ENCODE measurements at regions not wholly inside any gene's neighbourhood (a gene's known extent, or its start where the extent isn't known, plus 50 kb on each side); places are given as distances from the start of the nearest gene placed in this dataset.

DNA sequence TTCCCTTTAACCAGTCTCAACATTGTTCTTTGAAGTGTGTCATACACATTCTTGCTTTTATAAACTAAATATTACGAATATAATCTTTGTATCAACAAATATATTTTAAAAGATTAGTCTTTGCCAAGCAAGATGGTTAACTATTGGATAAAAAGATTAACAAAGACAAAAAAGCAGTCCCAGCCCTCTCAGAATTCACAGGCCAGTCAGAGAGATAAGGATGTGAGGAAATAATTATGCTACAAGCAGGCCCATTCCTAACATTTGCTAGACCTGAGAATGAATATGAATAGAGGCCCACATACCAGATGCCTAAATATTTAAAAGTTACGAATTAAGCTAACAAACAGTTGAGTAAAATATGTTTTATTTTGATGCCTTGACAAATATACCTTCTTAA, 457.7 kb downstream of the CETN3 start:
- TF ChIP-seq, protein P1, sequence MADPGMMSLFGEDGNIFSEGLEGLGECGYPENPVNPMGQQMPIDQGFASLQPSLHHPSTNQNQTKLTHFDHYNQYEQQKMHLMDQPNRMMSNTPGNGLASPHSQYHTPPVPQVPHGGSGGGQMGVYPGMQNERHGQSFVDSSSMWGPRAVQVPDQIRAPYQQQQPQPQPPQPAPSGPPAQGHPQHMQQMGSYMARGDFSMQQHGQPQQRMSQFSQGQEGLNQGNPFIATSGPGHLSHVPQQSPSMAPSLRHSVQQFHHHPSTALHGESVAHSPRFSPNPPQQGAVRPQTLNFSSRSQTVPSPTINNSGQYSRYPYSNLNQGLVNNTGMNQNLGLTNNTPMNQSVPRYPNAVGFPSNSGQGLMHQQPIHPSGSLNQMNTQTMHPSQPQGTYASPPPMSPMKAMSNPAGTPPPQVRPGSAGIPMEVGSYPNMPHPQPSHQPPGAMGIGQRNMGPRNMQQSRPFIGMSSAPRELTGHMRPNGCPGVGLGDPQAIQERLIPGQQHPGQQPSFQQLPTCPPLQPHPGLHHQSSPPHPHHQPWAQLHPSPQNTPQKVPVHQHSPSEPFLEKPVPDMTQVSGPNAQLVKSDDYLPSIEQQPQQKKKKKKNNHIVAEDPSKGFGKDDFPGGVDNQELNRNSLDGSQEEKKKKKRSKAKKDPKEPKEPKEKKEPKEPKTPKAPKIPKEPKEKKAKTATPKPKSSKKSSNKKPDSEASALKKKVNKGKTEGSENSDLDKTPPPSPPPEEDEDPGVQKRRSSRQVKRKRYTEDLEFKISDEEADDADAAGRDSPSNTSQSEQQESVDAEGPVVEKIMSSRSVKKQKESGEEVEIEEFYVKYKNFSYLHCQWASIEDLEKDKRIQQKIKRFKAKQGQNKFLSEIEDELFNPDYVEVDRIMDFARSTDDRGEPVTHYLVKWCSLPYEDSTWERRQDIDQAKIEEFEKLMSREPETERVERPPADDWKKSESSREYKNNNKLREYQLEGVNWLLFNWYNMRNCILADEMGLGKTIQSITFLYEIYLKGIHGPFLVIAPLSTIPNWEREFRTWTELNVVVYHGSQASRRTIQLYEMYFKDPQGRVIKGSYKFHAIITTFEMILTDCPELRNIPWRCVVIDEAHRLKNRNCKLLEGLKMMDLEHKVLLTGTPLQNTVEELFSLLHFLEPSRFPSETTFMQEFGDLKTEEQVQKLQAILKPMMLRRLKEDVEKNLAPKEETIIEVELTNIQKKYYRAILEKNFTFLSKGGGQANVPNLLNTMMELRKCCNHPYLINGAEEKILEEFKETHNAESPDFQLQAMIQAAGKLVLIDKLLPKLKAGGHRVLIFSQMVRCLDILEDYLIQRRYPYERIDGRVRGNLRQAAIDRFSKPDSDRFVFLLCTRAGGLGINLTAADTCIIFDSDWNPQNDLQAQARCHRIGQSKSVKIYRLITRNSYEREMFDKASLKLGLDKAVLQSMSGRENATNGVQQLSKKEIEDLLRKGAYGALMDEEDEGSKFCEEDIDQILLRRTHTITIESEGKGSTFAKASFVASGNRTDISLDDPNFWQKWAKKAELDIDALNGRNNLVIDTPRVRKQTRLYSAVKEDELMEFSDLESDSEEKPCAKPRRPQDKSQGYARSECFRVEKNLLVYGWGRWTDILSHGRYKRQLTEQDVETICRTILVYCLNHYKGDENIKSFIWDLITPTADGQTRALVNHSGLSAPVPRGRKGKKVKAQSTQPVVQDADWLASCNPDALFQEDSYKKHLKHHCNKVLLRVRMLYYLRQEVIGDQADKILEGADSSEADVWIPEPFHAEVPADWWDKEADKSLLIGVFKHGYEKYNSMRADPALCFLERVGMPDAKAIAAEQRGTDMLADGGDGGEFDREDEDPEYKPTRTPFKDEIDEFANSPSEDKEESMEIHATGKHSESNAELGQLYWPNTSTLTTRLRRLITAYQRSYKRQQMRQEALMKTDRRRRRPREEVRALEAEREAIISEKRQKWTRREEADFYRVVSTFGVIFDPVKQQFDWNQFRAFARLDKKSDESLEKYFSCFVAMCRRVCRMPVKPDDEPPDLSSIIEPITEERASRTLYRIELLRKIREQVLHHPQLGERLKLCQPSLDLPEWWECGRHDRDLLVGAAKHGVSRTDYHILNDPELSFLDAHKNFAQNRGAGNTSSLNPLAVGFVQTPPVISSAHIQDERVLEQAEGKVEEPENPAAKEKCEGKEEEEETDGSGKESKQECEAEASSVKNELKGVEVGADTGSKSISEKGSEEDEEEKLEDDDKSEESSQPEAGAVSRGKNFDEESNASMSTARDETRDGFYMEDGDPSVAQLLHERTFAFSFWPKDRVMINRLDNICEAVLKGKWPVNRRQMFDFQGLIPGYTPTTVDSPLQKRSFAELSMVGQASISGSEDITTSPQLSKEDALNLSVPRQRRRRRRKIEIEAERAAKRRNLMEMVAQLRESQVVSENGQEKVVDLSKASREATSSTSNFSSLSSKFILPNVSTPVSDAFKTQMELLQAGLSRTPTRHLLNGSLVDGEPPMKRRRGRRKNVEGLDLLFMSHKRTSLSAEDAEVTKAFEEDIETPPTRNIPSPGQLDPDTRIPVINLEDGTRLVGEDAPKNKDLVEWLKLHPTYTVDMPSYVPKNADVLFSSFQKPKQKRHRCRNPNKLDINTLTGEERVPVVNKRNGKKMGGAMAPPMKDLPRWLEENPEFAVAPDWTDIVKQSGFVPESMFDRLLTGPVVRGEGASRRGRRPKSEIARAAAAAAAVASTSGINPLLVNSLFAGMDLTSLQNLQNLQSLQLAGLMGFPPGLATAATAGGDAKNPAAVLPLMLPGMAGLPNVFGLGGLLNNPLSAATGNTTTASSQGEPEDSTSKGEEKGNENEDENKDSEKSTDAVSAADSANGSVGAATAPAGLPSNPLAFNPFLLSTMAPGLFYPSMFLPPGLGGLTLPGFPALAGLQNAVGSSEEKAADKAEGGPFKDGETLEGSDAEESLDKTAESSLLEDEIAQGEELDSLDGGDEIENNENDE (IDR thresholded peaks at IDR 0.05; ENCODE audit: insufficient replicate concordance, low read length) = no peak
- TF ChIP-seq SIX5 (IDR thresholded peaks at IDR 0.05; ENCODE audit: low read depth, low read length) (no peak), POLR2A (IDR thresholded peaks at IDR 0.05; ENCODE audit: control extremely low read depth in 1 of 2, low read depth in 2 of 2, low read length in 2 of 2) (no peak), POLR2AphosphoS5 (IDR thresholded peaks at IDR 0.05; ENCODE audit: low read depth, low read length) (no peak), CEBPB (IDR thresholded peaks at IDR 0.05; ENCODE audit: low read depth, low read length) (no peak), JUN (IDR thresholded peaks at IDR 0.05; ENCODE audit: low read depth, low read length) (no peak)
- TF ChIP-seq, protein P2, sequence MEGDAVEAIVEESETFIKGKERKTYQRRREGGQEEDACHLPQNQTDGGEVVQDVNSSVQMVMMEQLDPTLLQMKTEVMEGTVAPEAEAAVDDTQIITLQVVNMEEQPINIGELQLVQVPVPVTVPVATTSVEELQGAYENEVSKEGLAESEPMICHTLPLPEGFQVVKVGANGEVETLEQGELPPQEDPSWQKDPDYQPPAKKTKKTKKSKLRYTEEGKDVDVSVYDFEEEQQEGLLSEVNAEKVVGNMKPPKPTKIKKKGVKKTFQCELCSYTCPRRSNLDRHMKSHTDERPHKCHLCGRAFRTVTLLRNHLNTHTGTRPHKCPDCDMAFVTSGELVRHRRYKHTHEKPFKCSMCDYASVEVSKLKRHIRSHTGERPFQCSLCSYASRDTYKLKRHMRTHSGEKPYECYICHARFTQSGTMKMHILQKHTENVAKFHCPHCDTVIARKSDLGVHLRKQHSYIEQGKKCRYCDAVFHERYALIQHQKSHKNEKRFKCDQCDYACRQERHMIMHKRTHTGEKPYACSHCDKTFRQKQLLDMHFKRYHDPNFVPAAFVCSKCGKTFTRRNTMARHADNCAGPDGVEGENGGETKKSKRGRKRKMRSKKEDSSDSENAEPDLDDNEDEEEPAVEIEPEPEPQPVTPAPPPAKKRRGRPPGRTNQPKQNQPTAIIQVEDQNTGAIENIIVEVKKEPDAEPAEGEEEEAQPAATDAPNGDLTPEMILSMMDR (IDR thresholded peaks at IDR 0.05; ENCODE audit: control extremely low read depth in 1 of 3, insufficient read depth in 1 of 3, low read depth in 1 of 3, low read length in 3 of 3) = no peak
